Skeletal muscle cell (primary cell): ENCODE measurements at regions not wholly inside any gene's neighbourhood (a gene's known extent, or its start where the extent isn't known, plus 50 kb on each side); places are given as distances from the start of the nearest gene placed in this dataset.
"Not testable (repeated sequence)": the region's sequence is repeated elsewhere in the genome, so short reads cannot be mapped to it uniquely, and the experiment has no call there.

ENCODE experiments used
- DNase-seq: peaks from one replicate; pipeline ENCODE4 v3.0.0-alpha.2; 2010; ENCODE audit warnings: low read depth
- H3K4me3 ChIP-seq: 2 replicates; pipeline ENCODE4 v1.5.1; 2011; ENCODE audit warnings: low read depth, mild to moderate bottlenecking, control low read depth, low read length, moderate library complexity

DNA sequence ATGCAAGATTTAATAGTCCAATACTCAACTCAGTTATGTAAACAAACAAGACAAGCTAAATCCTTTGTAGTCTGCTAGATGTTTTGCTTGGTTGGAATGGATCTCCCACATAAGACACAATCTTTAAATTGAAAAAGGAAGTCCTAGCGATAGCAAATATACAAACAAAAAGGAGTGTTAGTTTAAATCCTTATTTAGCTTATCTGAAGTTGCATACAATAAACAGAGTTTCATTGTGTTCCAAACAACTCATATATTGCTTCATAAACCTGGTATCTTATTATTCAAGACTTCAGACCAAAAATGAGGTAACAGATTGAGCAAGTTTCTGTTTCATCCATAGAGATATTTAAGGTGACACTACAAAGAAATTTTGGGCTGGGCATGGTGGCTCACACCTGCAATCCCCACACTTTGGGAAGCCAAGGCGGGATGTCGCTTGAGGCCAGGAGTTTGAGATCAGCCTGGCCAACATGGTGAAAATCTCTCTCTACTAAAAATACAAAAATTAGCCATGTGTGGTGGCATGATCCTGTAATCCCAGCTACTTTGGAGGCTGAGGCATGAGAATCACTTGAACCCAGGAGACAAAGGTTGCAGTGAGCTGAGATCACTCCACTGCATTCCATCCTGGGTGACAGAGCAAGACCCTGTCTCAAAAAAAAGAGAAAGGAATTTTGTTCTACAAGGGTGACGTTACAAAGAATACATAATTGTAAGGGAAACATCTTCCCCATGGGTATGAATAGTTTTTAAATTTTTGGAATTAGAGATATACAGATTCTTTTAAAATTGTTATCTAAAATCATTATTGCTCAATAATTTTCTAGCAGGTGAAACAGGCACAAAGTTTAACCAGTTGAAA lies 150.5 kb upstream of the L3MBTL4 start:
- no peak overlapping the region for H3K4me3 ChIP-seq
- DNase-seq = no peak

DNA sequence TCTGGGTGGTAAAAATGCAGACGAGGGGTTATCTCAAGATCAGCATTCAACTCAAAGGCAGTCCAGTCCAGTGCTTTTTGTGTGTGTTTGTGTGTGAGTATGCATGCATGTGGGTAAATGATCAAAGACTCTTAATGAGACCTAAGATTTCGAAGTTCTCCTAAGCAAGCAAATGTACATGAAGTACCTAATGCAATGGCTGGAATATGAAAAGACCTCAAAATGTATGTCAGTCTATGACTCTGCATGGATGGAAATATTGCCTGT lies 151.0 kb upstream of the L3MBTL4 start:
- no peak for DNase-seq

DNA sequence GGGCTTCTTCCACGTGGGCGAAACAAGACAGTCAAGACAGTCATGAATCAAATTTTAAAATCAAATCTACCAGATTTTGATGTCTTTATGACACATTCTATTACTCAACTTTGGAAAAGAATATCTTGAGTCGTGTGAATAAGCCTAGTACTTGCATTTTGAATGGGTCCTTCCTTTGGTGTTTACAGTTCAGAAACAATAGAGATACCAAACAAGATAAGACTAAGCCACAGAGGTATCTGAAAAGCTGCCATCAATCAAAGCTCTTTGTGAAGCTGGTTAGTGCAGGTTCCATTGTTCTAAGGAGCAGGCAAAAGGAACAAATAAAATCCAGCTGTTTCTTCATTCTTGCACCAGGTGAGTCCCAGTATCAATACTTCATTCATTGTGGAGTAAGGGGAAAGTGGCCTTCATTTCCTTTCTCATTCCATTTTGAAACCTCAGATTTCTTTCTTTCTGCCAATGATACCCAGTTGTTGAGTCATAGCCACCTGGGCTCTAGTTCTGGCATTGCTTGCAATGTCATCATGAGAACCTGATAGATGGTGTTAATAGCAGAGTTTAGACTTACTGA lies 151.7 kb upstream of the L3MBTL4 start:
- no peak overlapping the region for H3K4me3 ChIP-seq
- no peak for DNase-seq

More for the DNA sequence above, 151.0 kb upstream of the L3MBTL4 start:
- no peak overlapping the region for H3K4me3 ChIP-seq

- no peak for DNase-seq
Measured at GRCh38 chr18:6569813-6570212, 155.1 kb upstream of the L3MBTL4 start.

GRCh38 chr18:6570581-6571238 lies 156.0 kb upstream of the L3MBTL4 start:
- H3K4me3 ChIP-seq = no peak overlapping the region
- no peak for DNase-seq

More at GRCh38 chr18:6569813-6570212, 155.1 kb upstream of the L3MBTL4 start:
- no peak overlapping the region for H3K4me3 ChIP-seq

GRCh38 chr18:6571239-6571602 lies 156.5 kb upstream of the L3MBTL4 start:
- H3K4me3 ChIP-seq = no peak overlapping the region
- DNase-seq = no peak

DNA sequence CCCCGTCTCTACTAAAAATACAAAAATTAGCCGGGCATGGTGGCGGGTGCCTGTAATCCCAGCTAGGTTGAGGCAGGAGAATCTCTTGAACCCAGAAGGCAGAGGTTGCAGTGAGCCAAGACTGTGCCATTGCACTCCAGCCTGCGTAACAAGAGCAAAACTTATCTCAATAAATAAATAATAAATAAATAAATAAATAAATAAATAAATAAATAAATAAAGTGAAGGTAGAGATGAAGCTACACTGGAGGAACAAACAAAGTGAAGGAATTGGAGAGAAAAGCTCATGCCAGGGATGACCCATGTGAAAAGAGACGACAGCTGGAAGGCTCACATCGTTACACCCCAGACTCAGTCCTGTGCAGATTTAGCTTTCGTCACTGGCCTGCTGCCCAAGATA lies 157.3 kb upstream of the ARHGAP28 start:
- H3K4me3 ChIP-seq, DNase-seq: not testable (repeated sequence)

- no peak for DNase-seq
- no peak overlapping the region for H3K4me3 ChIP-seq
Measured at GRCh38 chr18:6574631-6575030, 154.9 kb upstream of the ARHGAP28 start.

- DNase-seq = no peak
Measured at GRCh38 chr18:6575908-6576307, 153.6 kb upstream of the ARHGAP28 start.

DNA sequence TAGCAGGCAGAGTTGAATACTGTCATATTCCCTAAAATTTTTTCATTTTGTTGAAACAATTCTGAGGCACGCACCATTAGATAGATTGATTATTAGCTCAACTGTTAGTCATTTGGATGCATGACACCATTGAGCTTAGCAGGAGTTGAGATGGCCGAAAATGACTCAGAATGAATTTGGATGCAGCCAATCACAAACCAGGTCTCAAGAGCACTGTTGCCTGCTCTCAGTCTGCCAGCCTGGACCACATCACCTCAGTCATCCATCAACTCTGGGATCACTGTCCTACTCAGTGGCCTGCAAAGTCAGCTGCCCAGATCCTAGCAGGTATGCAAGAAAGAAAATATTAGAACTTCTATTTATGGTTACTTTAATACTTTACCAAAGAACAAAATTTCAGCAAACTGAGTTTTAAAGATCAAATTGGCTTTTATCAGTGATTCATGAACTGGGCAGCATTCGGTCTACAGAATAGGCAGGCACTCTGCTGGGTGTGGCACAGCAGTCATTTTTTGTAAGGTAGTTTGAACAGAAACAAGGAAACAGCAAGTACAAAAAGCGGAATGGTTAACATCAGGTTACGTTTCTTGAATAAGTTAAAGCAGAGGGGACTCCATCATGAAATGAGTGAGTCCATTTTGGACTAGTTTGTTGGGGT lies 152.7 kb upstream of the ARHGAP28 start:
- no peak for DNase-seq
- no peak overlapping the region for H3K4me3 ChIP-seq

More at GRCh38 chr18:6575908-6576307, 153.6 kb upstream of the ARHGAP28 start:
- no peak overlapping the region for H3K4me3 ChIP-seq

DNA sequence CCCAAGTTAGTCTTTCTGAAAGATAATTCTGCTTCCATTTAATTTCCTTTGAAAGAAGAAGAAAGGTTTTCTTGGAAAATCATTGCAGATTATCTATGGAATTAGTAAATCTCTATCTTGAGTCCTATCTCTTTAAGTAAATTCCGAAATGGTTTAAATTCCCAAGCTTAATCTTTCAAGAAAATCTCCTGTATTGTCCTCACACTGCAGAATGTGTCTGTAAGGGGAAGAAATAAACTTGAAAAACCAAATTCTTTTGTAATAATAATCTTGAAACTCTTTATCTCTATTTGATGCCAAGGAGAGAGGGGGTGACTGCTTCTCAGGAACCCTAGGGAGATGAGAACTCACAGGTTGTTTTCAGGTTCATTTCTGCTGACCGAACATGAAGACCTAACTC lies 150.8 kb upstream of the ARHGAP28 start:
- no peak overlapping the region for H3K4me3 ChIP-seq
- no peak for DNase-seq

GRCh38 chr18:6579486-6579885 lies 150.0 kb upstream of the ARHGAP28 start:
- no peak overlapping the region for H3K4me3 ChIP-seq
- DNase-seq = no peak

GRCh38 chr18:6580401-6580800 lies 149.1 kb upstream of the ARHGAP28 start:
- DNase-seq = no peak
- H3K4me3 ChIP-seq = no peak overlapping the region

DNA sequence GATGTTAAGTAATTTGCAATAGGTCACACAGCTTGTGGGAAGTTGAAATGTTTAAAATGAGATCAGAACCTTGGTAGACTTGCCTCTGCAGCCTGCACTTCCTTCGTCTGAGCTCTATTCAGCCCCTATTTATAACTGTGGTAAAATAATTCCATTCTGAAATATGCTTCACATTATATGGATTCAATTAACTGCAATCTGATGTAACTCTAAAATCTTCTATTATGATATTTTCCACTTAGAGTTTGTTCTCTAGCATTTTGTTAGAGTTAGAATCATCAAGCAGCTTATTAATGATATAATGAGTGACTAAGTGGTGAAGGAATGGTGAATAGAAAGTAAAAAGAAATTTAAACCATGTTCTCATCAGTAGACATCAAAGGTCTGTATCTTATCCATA lies 139.6 kb upstream of the ARHGAP28 start:
- no peak for DNase-seq
- H3K4me3 ChIP-seq = no peak overlapping the region

GRCh38 chr18:6590326-6590725 lies 139.2 kb upstream of the ARHGAP28 start:
- no peak for DNase-seq
- H3K4me3 ChIP-seq = no peak overlapping the region

DNA sequence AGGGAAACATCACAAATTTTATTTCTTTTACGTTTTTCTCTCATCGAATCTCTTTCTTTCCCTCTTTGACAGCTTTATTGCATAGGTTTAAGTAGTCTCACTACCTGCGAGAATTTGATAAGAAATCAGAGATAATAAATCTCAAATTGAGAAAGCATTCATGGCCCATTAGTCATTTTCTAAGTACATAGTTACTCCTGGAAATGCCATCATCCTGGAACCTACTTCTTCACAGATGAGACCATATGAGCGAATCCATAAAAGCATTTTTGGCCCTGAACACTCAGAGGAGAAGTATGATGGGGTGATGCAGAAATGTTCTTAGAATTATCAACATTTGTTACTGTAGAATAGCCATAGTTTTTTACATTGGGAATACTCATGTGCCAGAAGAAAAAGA lies 138.0 kb upstream of the ARHGAP28 start:
- no peak overlapping the region for H3K4me3 ChIP-seq
- no peak for DNase-seq

DNA sequence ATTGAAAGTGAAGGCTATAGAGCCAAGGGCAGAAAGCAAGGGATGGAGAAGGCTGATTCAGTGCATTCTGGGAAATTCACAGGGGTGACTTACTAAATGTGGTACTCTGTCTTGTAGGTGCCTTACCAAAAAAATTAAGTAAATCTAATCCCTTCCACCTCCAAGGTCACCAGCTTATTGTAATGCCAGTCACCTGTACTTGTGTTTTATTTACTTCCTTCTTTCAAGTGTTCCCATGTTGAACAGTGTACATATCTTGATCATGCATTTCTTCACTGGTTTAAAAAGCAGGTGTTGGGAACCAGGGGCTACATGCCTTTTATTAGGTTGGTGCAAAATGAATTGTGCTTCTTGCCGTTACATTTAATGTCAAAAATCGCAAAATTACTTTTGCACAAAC lies 137.0 kb upstream of the ARHGAP28 start:
- H3K4me3 ChIP-seq = no peak overlapping the region
- DNase-seq = no peak

- H3K4me3 ChIP-seq = no peak overlapping the region
- DNase-seq = no peak
Measured at GRCh38 chr18:6593142-6593885, 136.2 kb upstream of the ARHGAP28 start.

DNA sequence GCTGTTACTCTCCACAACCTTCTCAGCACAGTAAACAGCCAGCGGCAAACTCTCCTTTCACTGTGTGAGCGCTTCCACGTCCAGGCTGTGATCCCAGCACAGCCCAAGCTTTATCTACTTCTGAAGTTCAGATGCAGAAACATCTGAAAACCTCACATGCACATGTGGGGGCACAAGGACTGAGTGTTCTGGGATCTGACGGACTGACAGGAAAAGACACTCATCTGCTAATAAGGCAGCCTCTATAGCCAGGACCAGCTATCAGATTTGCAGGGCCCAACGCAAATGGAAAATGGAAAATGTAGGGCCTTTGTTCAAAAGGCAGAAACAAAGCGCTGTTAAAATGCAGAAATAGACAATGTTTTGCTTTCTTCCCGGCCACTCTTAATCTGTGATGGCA lies 133.8 kb upstream of the ARHGAP28 start:
- DNase-seq = no peak
- H3K4me3 ChIP-seq = no peak overlapping the region

DNA sequence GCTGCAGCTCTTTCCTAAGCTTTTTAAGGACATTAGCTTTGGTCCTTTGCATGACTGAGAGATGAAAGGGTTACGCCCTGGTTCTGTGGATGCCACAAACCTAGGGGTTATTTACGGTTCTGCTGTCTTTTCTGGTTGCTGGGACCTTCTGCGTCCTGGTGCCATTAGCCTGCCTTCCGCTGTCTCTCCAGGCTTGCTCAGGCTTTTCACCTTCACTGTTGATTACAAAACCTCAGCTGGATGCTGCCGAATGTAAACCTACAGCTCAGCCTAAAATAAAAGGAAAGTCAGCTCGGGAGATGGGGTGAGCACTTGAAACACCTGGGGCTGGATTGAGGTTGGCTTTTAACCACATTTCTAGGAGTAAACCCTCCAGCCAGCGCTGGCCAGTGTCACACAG lies 130.9 kb upstream of the ARHGAP28 start:
- no peak overlapping the region for H3K4me3 ChIP-seq
- DNase-seq = no peak
